Activated gamma-delta T cell treated with Interleukin-2 at 50 U/mL for 16 hours (primary cell): ENCODE measurements at regions not wholly inside any gene's neighbourhood (a gene's known extent, or its start where the extent isn't known, plus 50 kb on each side); places are given as distances from the start of the nearest gene placed in this dataset.
A peak's percentile ranks its signal among the peaks of the same experiment; 100 is the strongest.

ENCODE experiments used
- DNase-seq: peaks from one replicate; pipeline ENCODE4 v3.0.0-alpha.2; 2020

- DNase-seq, result peak; percentile 51
Measured at GRCh38 chr19:29263305-29264135, 50.6 kb upstream of the UQCRFS1 start.

GRCh38 chr19:29264897-29265296 lies 51.9 kb upstream of the UQCRFS1 start:
- no peak for DNase-seq

GRCh38 chr19:29265436-29265835 lies 52.5 kb upstream of the UQCRFS1 start:
- DNase-seq, result no peak

- no peak for DNase-seq
Measured at GRCh38 chr19:29266001-29266400, 53.0 kb upstream of the UQCRFS1 start.

- DNase-seq, result no peak
Measured at GRCh38 chr19:29266603-29267002, 53.7 kb upstream of the UQCRFS1 start.

GRCh38 chr19:29267701-29268100 lies 54.8 kb upstream of the UQCRFS1 start:
- no peak for DNase-seq

GRCh38 chr19:29268103-29268502 lies 55.2 kb upstream of the UQCRFS1 start:
- no peak for DNase-seq

- no peak for DNase-seq
Measured at GRCh38 chr19:29268721-29269393, 55.9 kb upstream of the UQCRFS1 start.

GRCh38 chr19:29269641-29270040 lies 56.7 kb upstream of the UQCRFS1 start:
- DNase-seq, result no peak

GRCh38 chr19:29271341-29271740 lies 58.4 kb upstream of the UQCRFS1 start:
- no peak for DNase-seq

- no peak for DNase-seq
Measured at GRCh38 chr19:29271911-29272310, 59.0 kb upstream of the UQCRFS1 start.

- DNase-seq, result no peak
Measured at GRCh38 chr19:29273000-29273640, 60.2 kb upstream of the UQCRFS1 start.

- no peak for DNase-seq
Measured at GRCh38 chr19:29275266-29275665, 62.3 kb upstream of the UQCRFS1 start.

- DNase-seq, result peak; percentile 36
Measured at GRCh38 chr19:29277102-29277501, 64.2 kb upstream of the UQCRFS1 start.

- DNase-seq, result no peak
Measured at GRCh38 chr19:29278716-29279115, 65.8 kb upstream of the UQCRFS1 start.

- no peak for DNase-seq
Measured at GRCh38 chr19:29283366-29283765, 70.4 kb upstream of the UQCRFS1 start.

- no peak for DNase-seq
Measured at GRCh38 chr19:29285187-29285687, 72.3 kb upstream of the UQCRFS1 start.

GRCh38 chr19:29285878-29286277 lies 72.9 kb upstream of the UQCRFS1 start:
- no peak for DNase-seq

- DNase-seq, result no peak
Measured at GRCh38 chr19:29287061-29287460, 74.1 kb upstream of the UQCRFS1 start.

GRCh38 chr19:29288256-29288655 lies 75.3 kb upstream of the UQCRFS1 start:
- no peak for DNase-seq

- DNase-seq, result no peak
Measured at GRCh38 chr19:29289020-29289419, 76.1 kb upstream of the UQCRFS1 start.

GRCh38 chr19:29290853-29291252 lies 77.9 kb upstream of the UQCRFS1 start:
- DNase-seq, result no peak

- DNase-seq, result no peak
Measured at GRCh38 chr19:29292153-29292552, 79.2 kb upstream of the UQCRFS1 start.

GRCh38 chr19:29292562-29292961 lies 79.6 kb upstream of the UQCRFS1 start:
- no peak for DNase-seq
